Astrocyte of the spinal cord (primary cell): ENCODE measurements at regions not wholly inside any gene's neighbourhood (a gene's known extent, or its start where the extent isn't known, plus 50 kb on each side); places are given as distances from the start of the nearest gene placed in this dataset.

Experiments used
- DNase-seq: peaks from one replicate; pipeline ENCODE4 v3.0.0; 2011; ENCODE audit warnings: low read depth, low spot score
- H3K4me3 ChIP-seq: 2 replicates; pipeline ENCODE4 v1.5.1; 2011; ENCODE audit warnings: low read depth, mild to moderate bottlenecking, low read length, moderate library complexity
- in situ Hi-C: cut with HindIII; loops from 2 replicates; pipeline ENCODE4 v1.10.0; 2017; ENCODE audit warnings: low sequenced_read_pairs
- TF ChIP-seq, protein P1 (sequence below): IDR thresholded peaks from 2 replicates; pipeline ENCODE4 v1.5.1; 2012; ENCODE audit warnings: low read depth, mild to moderate bottlenecking, low read length, inconsistent platforms

DNA sequence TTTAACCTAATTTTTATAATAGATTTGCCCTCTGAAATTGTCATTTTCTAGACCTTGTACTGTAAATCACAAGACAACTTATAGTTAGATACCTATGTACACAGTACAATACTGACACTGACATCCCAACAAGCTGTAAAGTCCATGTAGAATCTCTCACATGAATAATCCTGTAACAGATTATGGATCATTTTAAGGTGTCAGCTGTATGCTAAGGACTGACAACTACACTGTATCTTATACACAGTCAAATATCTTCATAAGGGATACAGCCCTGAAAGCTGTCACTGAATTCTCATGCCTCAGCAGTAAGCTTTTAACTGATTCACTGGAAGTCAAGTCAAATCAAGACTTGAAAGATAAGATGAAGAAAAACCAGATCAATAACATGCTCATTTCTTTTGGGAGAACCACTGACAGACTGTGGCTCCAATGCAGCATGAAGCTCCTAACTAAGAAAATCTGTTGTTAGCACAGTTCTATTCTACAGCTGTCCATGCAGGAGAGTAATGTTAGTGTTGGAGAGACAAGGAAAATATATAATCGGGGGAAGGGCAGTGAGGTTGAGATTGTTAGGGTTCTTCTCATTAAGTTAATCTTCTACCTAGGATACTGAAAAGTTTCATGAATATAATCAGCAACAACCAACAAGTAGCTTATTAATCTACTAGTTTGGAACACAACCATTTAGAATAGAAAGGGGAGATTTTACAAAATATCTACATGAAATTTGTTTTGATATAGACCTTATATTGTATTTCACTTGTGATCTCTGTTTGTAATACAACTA, 612.0 kb downstream of the PCDH18 start:
- H3K4me3 ChIP-seq: no peak overlapping the region
- in situ Hi-C loops: no loop called here
- no peak for DNase-seq
- TF ChIP-seq, protein P1, sequence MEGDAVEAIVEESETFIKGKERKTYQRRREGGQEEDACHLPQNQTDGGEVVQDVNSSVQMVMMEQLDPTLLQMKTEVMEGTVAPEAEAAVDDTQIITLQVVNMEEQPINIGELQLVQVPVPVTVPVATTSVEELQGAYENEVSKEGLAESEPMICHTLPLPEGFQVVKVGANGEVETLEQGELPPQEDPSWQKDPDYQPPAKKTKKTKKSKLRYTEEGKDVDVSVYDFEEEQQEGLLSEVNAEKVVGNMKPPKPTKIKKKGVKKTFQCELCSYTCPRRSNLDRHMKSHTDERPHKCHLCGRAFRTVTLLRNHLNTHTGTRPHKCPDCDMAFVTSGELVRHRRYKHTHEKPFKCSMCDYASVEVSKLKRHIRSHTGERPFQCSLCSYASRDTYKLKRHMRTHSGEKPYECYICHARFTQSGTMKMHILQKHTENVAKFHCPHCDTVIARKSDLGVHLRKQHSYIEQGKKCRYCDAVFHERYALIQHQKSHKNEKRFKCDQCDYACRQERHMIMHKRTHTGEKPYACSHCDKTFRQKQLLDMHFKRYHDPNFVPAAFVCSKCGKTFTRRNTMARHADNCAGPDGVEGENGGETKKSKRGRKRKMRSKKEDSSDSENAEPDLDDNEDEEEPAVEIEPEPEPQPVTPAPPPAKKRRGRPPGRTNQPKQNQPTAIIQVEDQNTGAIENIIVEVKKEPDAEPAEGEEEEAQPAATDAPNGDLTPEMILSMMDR: no peak

DNA sequence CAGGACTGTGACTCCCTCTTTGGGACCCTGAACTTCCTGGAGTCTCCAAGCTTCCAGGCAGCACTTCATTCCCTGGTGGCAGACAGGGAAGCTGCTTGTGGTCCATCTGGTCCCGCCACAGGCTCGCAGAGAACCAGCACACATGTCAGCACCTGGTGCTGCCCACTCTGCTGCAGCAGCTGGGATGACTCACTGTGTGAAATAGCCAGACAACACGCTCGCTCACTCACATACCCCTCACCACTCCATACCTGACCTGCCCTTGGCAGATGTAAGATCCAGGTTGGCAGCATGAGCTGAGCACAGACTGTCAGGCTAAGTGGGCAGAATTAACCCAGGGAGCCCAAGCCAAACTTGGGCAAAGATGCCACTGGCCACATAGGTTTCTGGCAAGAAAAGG, 613.5 kb downstream of the PCDH18 start:
- TF ChIP-seq, protein P1: no peak
- DNase-seq: no peak
- no peak overlapping the region for H3K4me3 ChIP-seq
- in situ Hi-C loops: no loop called here

DNA sequence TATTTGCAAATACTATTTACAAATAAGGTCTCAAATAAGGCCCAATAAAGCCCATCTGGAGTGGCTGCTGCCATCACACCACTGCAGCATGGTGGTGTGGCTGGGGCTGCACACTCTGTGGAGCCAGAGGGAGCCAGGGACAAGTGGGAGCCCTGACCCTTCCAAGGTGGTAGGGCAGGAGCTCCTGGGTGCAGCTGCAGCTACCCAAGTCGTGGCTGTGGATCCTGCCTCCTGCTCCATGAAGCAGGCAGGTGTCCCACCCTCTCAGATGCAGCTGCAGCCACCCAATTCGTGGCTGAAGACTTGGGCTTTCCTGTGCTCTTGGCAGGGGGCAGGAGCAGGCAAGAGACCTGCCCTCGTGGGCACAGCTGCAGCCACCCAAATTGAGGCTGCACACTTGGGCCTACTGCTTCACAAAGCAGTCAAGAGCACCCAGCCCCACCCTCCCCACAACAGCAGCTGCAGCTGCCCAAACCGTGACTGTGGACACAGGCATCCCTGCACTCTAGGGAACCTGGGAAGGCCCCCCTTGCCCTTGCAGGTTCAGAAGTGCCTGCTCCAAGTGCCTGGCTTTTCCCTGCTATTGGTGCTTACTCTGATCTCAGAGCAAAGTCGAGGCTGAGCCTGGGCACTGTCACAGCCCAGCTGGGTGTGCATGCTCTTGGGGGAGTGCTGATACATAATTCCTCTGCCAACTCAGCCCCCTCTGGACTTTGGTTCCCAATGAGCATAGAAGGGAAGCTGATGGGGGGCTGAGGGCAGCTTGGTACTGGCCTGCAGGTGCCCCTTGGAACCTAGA, 614.8 kb downstream of the PCDH18 start:
- in situ Hi-C loops: no loop called here
- TF ChIP-seq, protein P1: no peak
- H3K4me3 ChIP-seq: no peak overlapping the region
- DNase-seq: no peak

DNA sequence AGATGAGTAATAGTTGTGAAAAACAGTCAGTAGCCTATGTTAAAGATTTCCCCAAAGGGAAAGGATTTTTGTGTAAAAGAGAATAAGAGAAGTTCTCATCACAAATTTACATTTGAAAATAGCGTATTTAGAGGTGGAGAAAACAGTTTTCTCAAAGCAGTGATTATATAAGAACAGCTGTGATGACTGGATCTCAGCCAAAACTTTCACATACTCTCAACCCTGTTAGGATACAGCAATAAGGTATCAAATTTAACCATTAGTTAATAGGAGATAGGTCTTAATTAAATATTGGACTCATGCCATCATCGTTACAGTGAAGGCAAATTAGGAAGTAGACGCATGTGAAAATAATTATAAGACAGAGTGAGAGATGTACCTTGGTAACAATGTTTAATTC, 622.7 kb downstream of the PCDH18 start:
- no peak overlapping the region for H3K4me3 ChIP-seq
- in situ Hi-C loops: no loop called here
- TF ChIP-seq, protein P1: no peak
- no peak for DNase-seq

DNA sequence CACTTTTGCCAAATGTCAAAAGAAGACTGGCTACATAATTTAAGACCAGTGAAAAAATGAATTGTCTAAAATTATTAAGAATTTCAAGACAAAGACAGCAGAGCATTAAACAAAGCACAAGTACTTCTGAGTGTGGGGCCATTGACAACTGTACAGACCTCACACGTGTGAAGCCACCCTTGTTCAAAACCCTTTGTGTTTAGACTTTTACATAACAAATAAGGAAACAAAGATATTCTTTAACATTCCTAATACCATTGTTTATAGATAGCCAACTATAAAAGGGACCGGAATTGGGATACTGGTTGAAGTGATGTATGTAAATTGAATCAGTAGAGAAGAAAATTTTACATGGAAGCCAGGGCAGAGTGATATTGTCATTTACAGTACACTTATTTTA, 624.2 kb downstream of the PCDH18 start:
- no peak overlapping the region for H3K4me3 ChIP-seq
- TF ChIP-seq, protein P1: no peak
- no peak for DNase-seq
- in situ Hi-C loops: no loop called here

DNA sequence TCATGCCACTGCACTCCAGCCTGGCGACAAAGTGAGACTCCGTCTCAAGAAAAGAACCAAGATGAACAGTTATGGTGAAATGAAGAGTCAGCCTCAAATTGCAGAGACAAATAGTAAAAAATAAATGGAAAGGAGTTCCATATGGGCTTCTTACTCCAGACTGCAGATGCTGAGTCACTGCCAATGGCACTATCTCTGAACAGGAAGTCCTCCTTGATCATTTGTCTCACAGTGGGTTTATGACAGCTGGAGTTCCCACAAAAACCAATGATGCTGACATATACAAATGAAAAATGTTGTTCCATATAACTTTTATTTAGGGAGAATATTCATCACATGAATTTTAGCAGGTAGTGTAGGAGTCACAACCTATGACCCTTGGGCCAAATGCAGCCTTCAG, 631.6 kb downstream of the PCDH18 start:
- in situ Hi-C loops: no loop called here
- DNase-seq: no peak
- TF ChIP-seq, protein P1: no peak
- no peak overlapping the region for H3K4me3 ChIP-seq
